Endothelial cell of umbilical vein (primary cell): ENCODE measurements at regions not wholly inside any gene's neighbourhood (a gene's known extent, or its start where the extent isn't known, plus 50 kb on each side); places are given as distances from the start of the nearest gene placed in this dataset.

ENCODE experiments used
- BruUV-seq: library from RNA; stranded (reverse); fragments of 400-500 nt; replicated peaks from 2 replicates; lab custom pipeline; 2021; lab: Mats Ljungman, UMichigan
- CTCF ChIA-PET: fragments of 300-600, 350-600 bp; sonication (Branson Sonifier 250); formaldehyde crosslinking; loops from one replicate; lab custom pipeline; 2021; ENCODE audit warnings: antibody characterized with exemption, inconsistent platforms; lab: Charles Lee
- POLR2A ChIA-PET: fragments of 300-600, 350-600 bp; sonication (Branson Sonifier 250); formaldehyde crosslinking; loops from one replicate; lab custom pipeline; 2021; ENCODE audit warnings: antibody characterized with exemption, inconsistent platforms; lab: Charles Lee
- DNase-seq: peaks from one replicate; pipeline ENCODE4 v3.0.0-alpha.2; 2011; ENCODE audit warnings: low read depth, low spot score
- FAIRE-seq: peaks from 2 replicates; lab custom pipeline; 2011; peaks lifted over from hg19 to GRCh38; lab: Jason Lieb, UNC
- H2AFZ ChIP-seq: 2 replicates; pipeline ENCODE4 v1.6.0; 2012; ENCODE audit warnings: low read depth, low read length, control low read depth, inconsistent platforms
- H3K27ac ChIP-seq: 2 replicates; pipeline ENCODE4 v1.5.1; 2011; ENCODE audit warnings: low read depth, mild to moderate bottlenecking, control low read depth, low read length, moderate library complexity; ENCODE audit not compliant: insufficient read depth
- H3K27me3 ChIP-seq, 2 experiments: 2 replicates each; pipeline versions ENCODE4 v1.6.0 to v1.6.1; 2011; ENCODE audit warnings: low read length in 2 of 2, mixed read lengths in 1 of 2; ENCODE audit not compliant: control insufficient read depth in 2 of 2, insufficient read depth in 2 of 2
- H3K36me3 ChIP-seq, 2 experiments: 2 replicates in 1 of 2; 3 replicates in 1 of 2; pipeline ENCODE4 v1.5.1; 2011; ENCODE audit warnings: low read length in 2 of 2, mild to moderate bottlenecking in 1 of 2, moderate library complexity in 1 of 2; ENCODE audit not compliant: control insufficient read depth in 2 of 2, insufficient read depth in 2 of 2; ENCODE audit errors: extremely low read depth in 1 of 2
- H3K4me1 ChIP-seq: 3 replicates; pipeline ENCODE4 v1.5.1; 2011; ENCODE audit warnings: mild to moderate bottlenecking, low read length; ENCODE audit not compliant: control insufficient read depth, insufficient read depth; ENCODE audit errors: extremely low read depth
- H3K4me2 ChIP-seq: 2 replicates; pipeline ENCODE4 v1.6.1; 2011; ENCODE audit warnings: low read length, control low read depth, mixed read lengths; ENCODE audit not compliant: insufficient read depth
- H3K4me3 ChIP-seq, 3 experiments: fragments of 200-600 bp in 1 of 3; sonication (generic), shearing (Covaris generic) in 1 of 3; replicated peaks in 1 of 3; 2 replicates each; pipeline ENCODE4 v1.5.1; 2011 to 2016; ENCODE audit warnings: control low read depth in 3 of 3, low read length in 3 of 3, mild to moderate bottlenecking in 2 of 3, inconsistent platforms in 1 of 3, low read depth in 1 of 3, moderate library complexity in 1 of 3; ENCODE audit not compliant: insufficient read depth in 1 of 3
- H3K79me2 ChIP-seq: 2 replicates; pipeline ENCODE4 v1.6.0; 2012; ENCODE audit warnings: low read length, inconsistent platforms; ENCODE audit not compliant: control insufficient read depth, insufficient read depth
- H3K9ac ChIP-seq: replicated peaks from 2 replicates; pipeline ENCODE3; 2011; ENCODE audit warnings: low read length, control low read depth; ENCODE audit not compliant: insufficient read depth; ENCODE audit errors: extremely low read depth
- H3K9me1 ChIP-seq: replicated peaks from 3 replicates; pipeline ENCODE4 v1.6.0; 2011; ENCODE audit warnings: mild to moderate bottlenecking, low read length; ENCODE audit not compliant: control insufficient read depth, insufficient read depth; ENCODE audit errors: extremely low read depth
- H3K9me3 ChIP-seq: replicated peaks from 2 replicates; pipeline ENCODE4 v1.5.1; 2012; ENCODE audit warnings: low read length, inconsistent platforms; ENCODE audit not compliant: control insufficient read depth, insufficient read depth
- H4K20me1 ChIP-seq: replicated peaks from 2 replicates; pipeline ENCODE3; 2011; ENCODE audit warnings: mild to moderate bottlenecking, low read length; ENCODE audit not compliant: control insufficient read depth, insufficient read depth; ENCODE audit errors: extremely low read depth
- CTCF ChIP-seq, 2 donors: IDR thresholded peaks; 1 replicate in 1 of 2; 2 replicates in 1 of 2; pipeline ENCODE4 v1.5.1; 2011; ENCODE audit warnings: low read length in 2 of 2, mild to moderate bottlenecking in 2 of 2, moderate library complexity in 2 of 2, control low read depth in 1 of 2, inconsistent platforms in 1 of 2, low read depth in 1 of 2; ENCODE audit not compliant: insufficient read depth in 1 of 2; ENCODE audit errors: extremely low read depth in 1 of 2
- EZH2 ChIP-seq: IDR thresholded peaks from 2 replicates; pipeline ENCODE4 v1.6.1; 2012; ENCODE audit warnings: borderline replicate concordance, low read depth, mild to moderate bottlenecking, moderate library complexity, low read length, inconsistent platforms; ENCODE audit not compliant: severe bottlenecking
- FOS ChIP-seq: IDR thresholded peaks from 2 replicates; pipeline ENCODE4 v1.6.1; 2011; ENCODE audit warnings: mild to moderate bottlenecking, low read length, moderate library complexity, borderline replicate concordance; ENCODE audit not compliant: insufficient read depth
- GATA2 ChIP-seq: IDR thresholded peaks from 2 replicates; pipeline ENCODE4 v1.7.0; 2011; ENCODE audit warnings: low read depth, mild to moderate bottlenecking, moderate library complexity, mixed read lengths, low read length; ENCODE audit not compliant: insufficient read length, insufficient read depth
- JUN ChIP-seq: IDR thresholded peaks from 2 replicates; pipeline ENCODE4 v1.6.1; 2011; ENCODE audit warnings: borderline replicate concordance, low read depth; ENCODE audit not compliant: insufficient read length, insufficient read depth
- MAX ChIP-seq: IDR thresholded peaks from 2 replicates; pipeline ENCODE4 v1.6.1; 2011; ENCODE audit not compliant: insufficient read depth, insufficient read length
- MYC ChIP-seq: IDR thresholded peaks from one replicate; pipeline ENCODE4 v1.6.1; 2011; ENCODE audit warnings: mild to moderate bottlenecking, low read depth, low read length
- POLR2A ChIP-seq: IDR thresholded peaks from 2 replicates; pipeline ENCODE4 v1.6.1; 2012; ENCODE audit warnings: low read depth, mild to moderate bottlenecking, control low read depth, low read length
- POLR2AphosphoS5 ChIP-seq: IDR thresholded peaks from 2 replicates; pipeline ENCODE4 v1.6.1; 2012; ENCODE audit warnings: low read depth, mild to moderate bottlenecking, control low read depth, low read length, moderate library complexity; ENCODE audit not compliant: insufficient read depth
- dilution Hi-C: fragments of 300-500 bp; cut with MboI; formaldehyde crosslinking; loops from one replicate; pipeline ENCODE4 v1.15.0; 2019; ENCODE audit warnings: low sequenced_read_pairs; ENCODE audit not compliant: extremely low pct_ligation_motif_present
- intact Hi-C: fragments of 100-400 bp; cut with micrococcal nuclease; formaldehyde crosslinking; loops from one replicate; pipeline ENCODE4 v1.10.0; 2022

GRCh38 chr2:226153553-226153952 is 646.1 kb downstream of the IRS1 start:
- BruUV-seq = no TSS peak
- H2AFZ ChIP-seq = no peak overlapping the region
- dilution Hi-C loops = no loop called here
- intact Hi-C loops = no loop called here
- TF ChIP-seq MYC (no peak), MAX (no peak), POLR2AphosphoS5 (no peak), JUN (no peak), POLR2A (no peak), GATA2 (no peak), FOS (no peak), CTCF (IDR thresholded peaks at IDR 0.05; ENCODE audit: extremely low read depth in 1 of 2, insufficient read depth in 1 of 2, low read depth in 1 of 2, low read length in 2 of 2) (no peak), EZH2 (no peak)
- H3K4me2 ChIP-seq = no peak overlapping the region
- no peaks in the 10 kb centered on the region for H3K9me3 ChIP-seq
- H3K9ac ChIP-seq = no peak overlapping the region
- no peak for DNase-seq
- no peaks in the 10 kb centered on the region for H3K36me3 ChIP-seq
- ChIA-PET CTCF (no interaction called here), POLR2A (no interaction called here)
- FAIRE-seq = no peak
- no peak overlapping the region for H3K27ac ChIP-seq
- H3K9me1 ChIP-seq = no peaks in the 10 kb centered on the region
- no peaks in the 10 kb centered on the region for H3K79me2 ChIP-seq
- H4K20me1 ChIP-seq = no peaks in the 10 kb centered on the region
- no peak overlapping the region for H3K4me3 ChIP-seq
- H3K4me1 ChIP-seq = no peaks in the 10 kb centered on the region
- H3K27me3 ChIP-seq = no peaks in the 10 kb centered on the region
